Mucosa of gallbladder (tissue), 1 donor: ENCODE measurements at regions not wholly inside any gene's neighbourhood (a gene's known extent, or its start where the extent isn't known, plus 50 kb on each side); places are given as distances from the start of the nearest gene placed in this dataset.

Experiments used
- DNase-seq: peaks from one replicate; pipeline ENCODE4 v3.0.0-alpha.2; 2020; ENCODE audit warnings: low spot score
- donor health status: DM: no; HTN: no; CAD: no.

- DNase-seq = no peak
Observed at GRCh38 chr6:87995461-87995860, 52.2 kb upstream of the SPACA1 start.

GRCh38 chr6:87993356-87993755, 54.3 kb upstream of the SPACA1 start:
- DNase-seq = no peak

DNA sequence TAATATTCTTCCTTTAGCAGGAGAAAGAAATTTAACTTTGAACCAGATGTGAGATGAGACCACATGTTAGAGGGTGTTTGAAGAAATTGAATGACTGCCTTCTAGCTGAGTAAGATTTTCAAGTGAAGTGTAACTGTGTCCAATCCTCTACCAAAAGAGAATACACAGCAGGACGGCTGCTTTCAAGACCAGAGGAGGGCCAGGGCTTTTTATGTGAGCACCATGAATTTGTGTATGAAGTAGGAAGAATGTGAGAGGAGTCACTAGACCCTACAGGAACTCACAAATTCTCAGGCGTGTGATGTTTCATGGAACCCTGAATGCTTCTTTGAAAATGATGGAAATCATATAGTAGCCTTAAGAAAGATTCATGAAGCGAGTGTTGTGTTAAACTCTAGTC, 56.8 kb upstream of the SPACA1 start:
- DNase-seq = no peak

DNA sequence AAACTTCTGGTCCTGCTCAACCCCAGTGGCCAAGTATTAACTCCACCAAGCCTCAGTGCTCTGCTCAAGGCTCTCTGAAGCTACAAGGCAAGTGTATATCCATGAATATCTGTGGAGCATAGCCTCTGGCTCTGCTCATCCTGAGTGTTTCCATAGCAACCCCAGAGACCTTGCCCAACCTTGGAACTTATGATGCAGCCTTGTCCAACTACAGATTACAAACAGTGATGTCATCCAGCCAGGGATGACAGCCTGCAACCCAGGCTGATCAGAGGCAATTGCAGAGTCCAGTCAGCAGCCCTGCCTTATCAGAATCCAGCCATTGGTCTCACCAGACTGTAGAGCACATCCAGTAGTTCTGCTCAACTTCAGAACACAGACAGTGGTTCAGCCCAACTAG, 65.5 kb upstream of the SPACA1 start:
- no peak for DNase-seq

GRCh38 chr6:87979737-87980136, 67.9 kb upstream of the SPACA1 start:
- no peak for DNase-seq

DNA sequence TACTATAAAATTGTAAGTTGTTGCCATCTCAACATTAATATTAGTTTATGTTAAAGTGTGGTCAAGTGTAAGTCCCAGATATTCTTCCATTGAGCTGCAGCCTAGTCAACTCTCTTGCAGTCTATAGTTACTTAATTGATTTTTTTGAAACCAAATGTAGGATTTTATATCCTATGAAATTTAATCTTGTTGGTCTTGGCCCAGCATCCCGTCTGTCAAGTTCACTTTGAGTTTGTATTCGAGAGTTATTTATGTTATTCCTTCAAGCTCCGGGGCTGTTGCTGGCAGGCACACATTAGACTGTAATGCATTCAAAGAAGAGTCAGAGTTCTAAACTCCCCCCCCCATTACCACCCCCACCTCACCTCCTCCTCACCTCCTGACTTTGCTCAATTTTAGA, 71.0 kb upstream of the SPACA1 start:
- DNase-seq = no peak

GRCh38 chr6:87975561-87975960, 72.1 kb upstream of the SPACA1 start:
- no peak for DNase-seq

GRCh38 chr6:87972279-87972678, 75.4 kb upstream of the SPACA1 start:
- no peak for DNase-seq

DNA sequence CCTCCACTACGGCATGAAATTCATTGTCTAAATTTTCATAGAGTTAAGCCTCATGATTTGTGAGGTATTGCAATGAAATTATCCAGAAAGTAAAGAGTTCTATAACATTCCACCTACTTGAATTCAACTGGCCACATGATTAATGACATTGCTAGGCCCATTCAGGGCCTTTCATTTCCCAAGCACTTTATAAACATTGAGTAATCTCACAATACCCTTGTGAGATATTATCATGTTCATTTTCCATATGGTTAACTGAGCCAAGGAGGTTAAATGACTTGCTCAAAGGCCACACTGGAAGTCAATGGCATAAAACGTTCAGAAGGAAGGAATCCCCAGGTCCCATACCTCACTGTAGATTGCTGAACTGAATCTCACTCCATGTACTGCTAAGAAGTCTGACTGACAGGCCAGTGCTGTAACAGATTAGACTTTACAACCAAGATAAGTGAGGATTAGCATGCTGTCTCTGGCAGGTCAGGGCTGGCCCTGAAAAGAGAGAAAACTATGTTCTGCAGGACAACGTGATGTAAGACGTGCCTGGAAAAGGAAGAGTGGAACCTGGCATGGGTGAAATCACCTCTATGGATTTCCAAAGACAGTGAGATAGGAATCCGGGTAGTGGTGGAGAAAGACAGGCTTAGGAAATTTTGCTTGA, 75.9 kb upstream of the SPACA1 start:
- no peak for DNase-seq

DNA sequence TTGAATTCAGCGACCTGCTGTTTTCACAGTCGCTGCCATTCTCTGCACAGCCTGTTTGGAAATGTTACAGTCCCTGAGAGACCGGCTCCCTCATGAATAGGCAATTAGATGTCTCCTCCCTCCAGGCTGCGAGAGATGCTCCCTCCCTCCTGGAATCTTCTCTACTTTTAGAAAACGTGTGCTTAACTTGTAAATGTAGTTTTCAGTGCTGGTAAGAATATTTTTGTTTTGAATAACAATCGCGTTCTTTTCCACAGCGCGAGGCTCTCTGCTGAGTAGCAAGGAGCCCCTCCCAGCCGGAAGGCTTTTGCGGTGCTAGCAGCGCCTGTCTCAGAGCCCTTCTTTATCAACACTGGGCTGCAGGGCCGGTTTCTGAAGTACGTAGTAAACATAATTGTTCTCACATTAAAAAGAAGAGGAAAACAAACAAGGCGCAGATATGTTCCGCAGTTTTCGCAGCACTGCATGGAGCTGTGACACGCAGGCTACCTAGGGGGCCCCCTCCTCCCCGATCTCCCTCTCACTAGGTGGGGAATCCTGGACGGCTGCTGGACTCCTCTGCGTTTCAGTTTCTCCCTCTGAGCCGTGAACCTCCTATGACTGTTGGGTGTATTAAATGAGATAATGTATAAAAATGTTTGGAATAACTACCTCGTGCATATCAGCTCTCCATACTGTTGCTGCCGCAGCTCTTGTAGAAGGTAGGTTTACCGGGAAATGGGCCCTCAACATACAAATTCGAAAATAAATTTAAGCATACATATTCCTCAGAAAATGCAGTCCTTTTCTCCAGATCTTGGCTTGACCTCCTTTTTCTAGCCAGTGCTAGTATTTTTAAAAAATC, 79.0 kb upstream of the SPACA1 start:
- DNase-seq = peak; percentile 22

DNA sequence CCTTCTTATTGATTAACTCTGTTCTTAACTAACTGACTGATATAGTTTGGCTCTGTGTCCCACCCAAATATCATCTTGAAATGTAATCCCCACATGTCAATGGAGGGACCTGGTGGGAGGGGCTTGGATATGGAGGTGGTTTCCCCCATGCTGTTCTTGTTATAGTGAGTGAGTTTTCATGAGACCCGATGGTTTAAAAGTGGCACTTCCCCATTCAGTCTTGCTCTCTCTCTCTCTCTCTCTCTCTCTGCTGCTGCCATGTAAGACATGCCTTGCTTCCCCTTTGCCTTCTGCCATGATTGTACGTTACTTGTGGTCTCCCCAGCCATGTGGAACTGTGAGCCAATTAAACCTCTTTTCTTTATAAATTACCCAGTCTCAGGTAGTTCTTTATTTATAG, 81.8 kb upstream of the SPACA1 start:
- no peak for DNase-seq

DNA sequence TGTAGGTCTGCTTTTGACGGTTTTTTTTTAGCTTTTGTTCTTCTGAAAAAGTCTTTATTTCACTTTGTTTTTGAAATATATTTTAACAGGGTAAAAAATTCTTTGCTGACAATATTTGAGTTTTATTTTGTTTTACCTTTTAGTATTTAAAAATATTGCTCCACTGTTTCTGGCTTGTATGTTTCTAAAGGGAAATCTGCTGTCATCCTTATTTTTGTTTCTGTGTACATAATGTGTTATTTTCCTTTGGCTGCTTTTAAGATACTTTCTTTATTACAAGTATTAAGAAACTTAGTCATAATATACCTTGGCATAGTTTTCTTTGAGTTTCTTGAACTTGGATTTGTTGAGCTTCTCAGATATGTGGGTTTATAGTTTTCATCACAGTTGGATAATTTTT, 88.6 kb upstream of the SPACA1 start:
- DNase-seq = no peak

- DNase-seq = no peak
Observed at GRCh38 chr6:87951751-87952150, 95.9 kb upstream of the SPACA1 start.

- DNase-seq = no peak
Observed at GRCh38 chr6:87950614-87951013, 97.0 kb upstream of the SPACA1 start.

GRCh38 chr6:87949194-87949593, 98.4 kb upstream of the SPACA1 start:
- no peak for DNase-seq

DNA sequence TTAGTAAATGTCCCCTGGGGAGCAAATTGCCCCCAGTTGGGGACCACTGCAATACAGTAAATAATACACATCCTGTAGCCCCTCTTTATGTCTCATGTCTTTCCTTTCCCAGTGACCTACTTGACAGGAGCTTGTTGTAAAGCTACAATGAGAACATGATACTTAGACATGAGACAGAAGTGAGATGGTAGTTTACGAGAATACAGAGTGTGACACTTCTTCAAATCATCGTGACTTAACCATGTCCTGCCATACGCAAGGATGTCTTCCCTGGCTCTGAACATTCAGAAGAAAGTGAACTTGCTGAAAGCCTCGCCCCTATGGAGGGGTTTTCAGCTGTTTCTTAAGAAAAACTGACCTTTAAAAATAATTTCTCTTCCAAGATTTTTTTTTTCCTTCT, 101.0 kb upstream of the SPACA1 start:
- DNase-seq = no peak

DNA sequence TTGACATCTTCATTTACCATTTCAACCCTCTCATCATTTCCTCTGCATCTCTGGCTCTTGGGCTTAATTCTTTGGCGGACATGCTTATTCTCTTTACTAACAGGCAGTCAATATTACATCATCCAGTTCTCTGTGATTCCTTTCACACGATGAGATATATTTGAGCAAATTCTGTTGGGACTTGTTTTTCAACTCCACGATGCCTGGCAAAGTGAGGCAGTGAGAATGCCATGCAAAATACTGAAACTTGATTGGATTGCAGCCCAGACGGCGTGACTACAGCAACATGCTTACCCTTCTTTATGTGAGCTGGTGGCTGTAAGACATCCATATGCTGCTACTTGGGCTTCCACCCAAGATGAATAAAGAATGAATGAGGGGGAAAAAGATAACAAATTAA, 101.7 kb upstream of the SPACA1 start:
- no peak for DNase-seq

- no peak for DNase-seq
Observed at GRCh38 chr6:87945181-87945580, 102.5 kb upstream of the SPACA1 start.

GRCh38 chr6:87944541-87944954, 103.1 kb upstream of the SPACA1 start:
- peak; percentile 54 for DNase-seq

DNA sequence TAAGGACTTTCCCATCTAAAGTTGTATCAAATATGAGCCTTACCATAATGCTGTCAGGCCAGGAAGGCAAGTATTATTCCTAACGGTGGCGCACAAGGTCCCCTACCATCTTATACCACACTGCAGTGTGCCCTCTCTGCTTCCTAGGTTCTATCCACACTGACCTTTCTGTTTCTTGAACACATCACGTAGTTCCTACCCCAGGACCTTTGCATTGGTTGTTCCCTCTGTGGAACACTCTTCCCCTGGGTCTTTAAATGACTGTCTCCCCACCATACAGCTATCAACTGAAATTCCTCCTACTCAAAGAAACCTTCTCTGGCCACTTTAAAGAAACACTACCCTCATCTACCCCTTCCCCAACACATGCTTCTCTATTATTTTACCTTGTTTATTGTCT, 104.5 kb upstream of the SPACA1 start:
- no peak for DNase-seq

- no peak for DNase-seq
Observed at GRCh38 chr6:87941556-87942358, 105.9 kb upstream of the SPACA1 start.

GRCh38 chr6:87939776-87940175, 107.9 kb upstream of the SPACA1 start:
- no peak for DNase-seq

DNA sequence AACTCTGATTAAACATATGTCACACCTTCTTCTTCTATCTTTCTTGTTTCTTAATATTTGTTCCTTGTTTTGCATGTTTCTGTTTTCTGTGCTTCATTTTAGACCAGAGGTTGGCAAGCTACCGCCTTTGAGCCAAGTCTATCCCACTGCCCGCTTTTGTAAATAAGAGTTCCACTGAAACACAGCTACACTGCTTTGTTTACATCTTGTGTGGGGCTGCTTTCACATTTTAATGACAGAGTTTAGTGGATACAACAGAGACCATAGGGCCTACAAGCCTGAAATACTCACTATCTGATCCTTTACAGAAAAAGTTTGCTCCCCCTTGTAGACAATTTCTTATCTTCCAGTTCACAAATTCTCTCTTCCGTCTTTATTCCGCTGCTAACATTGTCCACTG, 109.4 kb upstream of the SPACA1 start:
- no peak for DNase-seq
